WTC11 (cell line): ENCODE measurements at regions not wholly inside any gene's neighbourhood (a gene's known extent, or its start where the extent isn't known, plus 50 kb on each side); places are given as distances from the start of the nearest gene placed in this dataset.

Source experiments
- ATAC-seq: fragments of 200-7000 bp; cut with Tn5 transposase; 2 replicates; pipeline ENCODE4 v1.10.0; 2021; ENCODE audit warnings: mild to moderate bottlenecking, moderate library complexity
- CTCF ChIA-PET: fragments of 300-600 bp; sonication (Branson Sonifier 250); formaldehyde crosslinking; loops from one replicate; lab custom pipeline; 2021; ENCODE audit warnings: antibody characterized with exemption; lab: Charles Lee
- POLR2A ChIA-PET: fragments of 350-600 bp; sonication (Branson Sonifier 250); formaldehyde crosslinking; loops from one replicate; lab custom pipeline; 2021; ENCODE audit warnings: antibody characterized with exemption; lab: Charles Lee
- DNase-seq: peaks from one replicate; pipeline ENCODE4 v3.0.0; 2021; ENCODE audit warnings: low spot score
- H3K27ac Mint-ChIP-seq: 2 replicates; pipeline ENCODE4 v1.8.0; 2021; ENCODE audit warnings: mixed read lengths
- H3K27me3 Mint-ChIP-seq: 2 replicates; pipeline ENCODE4 v1.8.0; 2021; ENCODE audit warnings: low read depth, mild to moderate bottlenecking, moderate library complexity, mixed read lengths
- H3K36me3 Mint-ChIP-seq: 2 replicates; pipeline ENCODE4 v1.8.0; 2021; ENCODE audit warnings: mixed read lengths
- H3K4me1 Mint-ChIP-seq: 2 replicates; pipeline ENCODE4 v1.8.0; 2022; ENCODE audit warnings: mixed read lengths
- H3K4me3 Mint-ChIP-seq: 2 replicates; pipeline ENCODE4 v1.8.0; 2021; ENCODE audit warnings: mild to moderate bottlenecking, moderate library complexity, mixed read lengths
- H3K9me3 Mint-ChIP-seq: 2 replicates; pipeline ENCODE4 v1.8.0; 2021; ENCODE audit warnings: mixed read lengths
- ATF6 ChIP-seq: sonication (generic); formaldehyde crosslinking; IDR thresholded peaks from 2 replicates; pipeline ENCODE4 v1.8.1; 2023; ENCODE audit warnings: mild to moderate bottlenecking, missing genetic modification reagents
- CBFB ChIP-seq: sonication (generic); formaldehyde crosslinking; IDR thresholded peaks from 2 replicates; pipeline ENCODE4 v1.8.1; 2022; ENCODE audit warnings: mild to moderate bottlenecking, low read depth, missing genetic modification reagents
- ELF4 ChIP-seq: sonication (generic); formaldehyde crosslinking; IDR thresholded peaks from 2 replicates; pipeline ENCODE4 v1.8.1; 2022; ENCODE audit warnings: low read depth, mild to moderate bottlenecking, moderate library complexity, missing genetic modification reagents
- ERG ChIP-seq: fragments of 250-450 bp; sonication (Bioruptor Pico); IDR thresholded peaks from 2 replicates; pipeline ENCODE4 v1.8.0; 2021; ENCODE audit warnings: mild to moderate bottlenecking
- ESRRA ChIP-seq: sonication (generic); formaldehyde crosslinking; IDR thresholded peaks from 2 replicates; pipeline ENCODE4 v1.8.1; 2022; ENCODE audit warnings: mild to moderate bottlenecking, missing genetic modification reagents, borderline replicate concordance
- FOXJ3 ChIP-seq: sonication (generic); formaldehyde crosslinking; IDR thresholded peaks from 2 replicates; pipeline ENCODE4 v1.9.0; 2021; ENCODE audit warnings: missing genetic modification reagents, mild to moderate bottlenecking, borderline replicate concordance
- GTF2I ChIP-seq: fragments of 250-450 bp; sonication (Bioruptor Pico); conservative IDR thresholded peaks from 2 replicates; pipeline ENCODE4 v1.4.0; 2021; ENCODE audit warnings: mild to moderate bottlenecking
- MXD4 ChIP-seq: fragments of 250-450 bp; sonication (Bioruptor Pico); IDR thresholded peaks from 2 replicates; pipeline ENCODE4 v1.8.0; 2021; ENCODE audit warnings: mild to moderate bottlenecking, moderate library complexity, borderline replicate concordance
- MYBL2 ChIP-seq: sonication (generic); formaldehyde crosslinking; IDR thresholded peaks from 2 replicates; pipeline ENCODE4 v1.8.1; 2023; ENCODE audit warnings: mild to moderate bottlenecking, moderate library complexity, missing genetic modification reagents
- PRRX2 ChIP-seq: fragments of 250-450 bp; sonication (Bioruptor Pico); IDR thresholded peaks from 2 replicates; pipeline ENCODE4 v1.8.0; 2021; ENCODE audit warnings: mild to moderate bottlenecking
- ZNF263 ChIP-seq: sonication (generic); formaldehyde crosslinking; IDR thresholded peaks from 2 replicates; pipeline ENCODE4 v1.8.1; 2022; ENCODE audit warnings: low read depth, mild to moderate bottlenecking, moderate library complexity, missing genetic modification reagents
- ZNF396 ChIP-seq: fragments of 250-450 bp; sonication (Bioruptor Pico); IDR thresholded peaks from 2 replicates; pipeline ENCODE4 v1.8.0; 2021; ENCODE audit warnings: mild to moderate bottlenecking, moderate library complexity, borderline replicate concordance
- ZNF425 ChIP-seq: fragments of 250-450 bp; sonication (Bioruptor Pico); conservative IDR thresholded peaks from 2 replicates; pipeline ENCODE4 v1.9.0; 2021; ENCODE audit warnings: mild to moderate bottlenecking
- ZNF512 ChIP-seq: sonication (generic); formaldehyde crosslinking; IDR thresholded peaks from 2 replicates; pipeline ENCODE4 v1.8.1; 2022; ENCODE audit warnings: missing genetic modification reagents, borderline replicate concordance
- TF ChIP-seq, protein P1 (sequence below): sonication (generic); formaldehyde crosslinking; IDR thresholded peaks from 2 replicates; pipeline ENCODE4 v1.8.0; 2022; ENCODE audit warnings: mild to moderate bottlenecking, missing genetic modification reagents
- TF ChIP-seq, protein P2 (sequence below): sonication (generic); formaldehyde crosslinking; IDR thresholded peaks from 2 replicates; pipeline ENCODE4 v1.8.0; 2023; ENCODE audit warnings: mild to moderate bottlenecking, missing genetic modification reagents
- TF ChIP-seq, protein P3 (sequence below): sonication (generic); formaldehyde crosslinking; IDR thresholded peaks from 2 replicates; pipeline ENCODE4 v1.8.1; 2022; ENCODE audit warnings: low read depth, mild to moderate bottlenecking, moderate library complexity, missing genetic modification reagents, borderline replicate concordance
- TF ChIP-seq, protein P4 (sequence below): fragments of 250-450 bp; sonication (Bioruptor Pico); IDR thresholded peaks from 2 replicates; pipeline ENCODE4 v1.9.0; 2021; ENCODE audit warnings: mild to moderate bottlenecking

- Mint-ChIP-seq H3K4me3 (no peak overlapping the region), H3K9me3 (peaks cover 3% of the 10 kb centered on the region; the same call in 1 of the 2 replicates), H3K27me3 (no peaks in the 10 kb centered on the region), H3K36me3 (no peaks in the 10 kb centered on the region), H3K4me1 (no peaks in the 10 kb centered on the region), H3K27ac (no peak overlapping the region)
- ChIA-PET POLR2A (no interaction called here), CTCF (no interaction called here)
- ATAC-seq (no peak), DNase-seq (no peak)
- TF ChIP-seq CBFB (CRISPR knock-in tag) (no peak), ZNF263 (CRISPR knock-in tag) (no peak), MYBL2 (no peak), ELF4 (CRISPR knock-in tag) (no peak), GTF2I (CRISPR knock-in tag) (no peak), ZNF512 (CRISPR knock-in tag) (no peak)
- TF ChIP-seq, protein P1, sequence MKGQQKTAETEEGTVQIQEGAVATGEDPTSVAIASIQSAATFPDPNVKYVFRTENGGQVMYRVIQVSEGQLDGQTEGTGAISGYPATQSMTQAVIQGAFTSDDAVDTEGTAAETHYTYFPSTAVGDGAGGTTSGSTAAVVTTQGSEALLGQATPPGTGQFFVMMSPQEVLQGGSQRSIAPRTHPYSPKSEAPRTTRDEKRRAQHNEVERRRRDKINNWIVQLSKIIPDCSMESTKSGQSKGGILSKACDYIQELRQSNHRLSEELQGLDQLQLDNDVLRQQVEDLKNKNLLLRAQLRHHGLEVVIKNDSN (CRISPR knock-in tag), result no peak
- TF ChIP-seq, protein P2, sequence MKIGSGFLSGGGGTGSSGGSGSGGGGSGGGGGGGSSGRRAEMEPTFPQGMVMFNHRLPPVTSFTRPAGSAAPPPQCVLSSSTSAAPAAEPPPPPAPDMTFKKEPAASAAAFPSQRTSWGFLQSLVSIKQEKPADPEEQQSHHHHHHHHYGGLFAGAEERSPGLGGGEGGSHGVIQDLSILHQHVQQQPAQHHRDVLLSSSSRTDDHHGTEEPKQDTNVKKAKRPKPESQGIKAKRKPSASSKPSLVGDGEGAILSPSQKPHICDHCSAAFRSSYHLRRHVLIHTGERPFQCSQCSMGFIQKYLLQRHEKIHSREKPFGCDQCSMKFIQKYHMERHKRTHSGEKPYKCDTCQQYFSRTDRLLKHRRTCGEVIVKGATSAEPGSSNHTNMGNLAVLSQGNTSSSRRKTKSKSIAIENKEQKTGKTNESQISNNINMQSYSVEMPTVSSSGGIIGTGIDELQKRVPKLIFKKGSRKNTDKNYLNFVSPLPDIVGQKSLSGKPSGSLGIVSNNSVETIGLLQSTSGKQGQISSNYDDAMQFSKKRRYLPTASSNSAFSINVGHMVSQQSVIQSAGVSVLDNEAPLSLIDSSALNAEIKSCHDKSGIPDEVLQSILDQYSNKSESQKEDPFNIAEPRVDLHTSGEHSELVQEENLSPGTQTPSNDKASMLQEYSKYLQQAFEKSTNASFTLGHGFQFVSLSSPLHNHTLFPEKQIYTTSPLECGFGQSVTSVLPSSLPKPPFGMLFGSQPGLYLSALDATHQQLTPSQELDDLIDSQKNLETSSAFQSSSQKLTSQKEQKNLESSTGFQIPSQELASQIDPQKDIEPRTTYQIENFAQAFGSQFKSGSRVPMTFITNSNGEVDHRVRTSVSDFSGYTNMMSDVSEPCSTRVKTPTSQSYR, result no peak
Observed at GRCh38 chr4:107219681-107220080, 183.6 kb upstream of the DKK2 start.

DNA sequence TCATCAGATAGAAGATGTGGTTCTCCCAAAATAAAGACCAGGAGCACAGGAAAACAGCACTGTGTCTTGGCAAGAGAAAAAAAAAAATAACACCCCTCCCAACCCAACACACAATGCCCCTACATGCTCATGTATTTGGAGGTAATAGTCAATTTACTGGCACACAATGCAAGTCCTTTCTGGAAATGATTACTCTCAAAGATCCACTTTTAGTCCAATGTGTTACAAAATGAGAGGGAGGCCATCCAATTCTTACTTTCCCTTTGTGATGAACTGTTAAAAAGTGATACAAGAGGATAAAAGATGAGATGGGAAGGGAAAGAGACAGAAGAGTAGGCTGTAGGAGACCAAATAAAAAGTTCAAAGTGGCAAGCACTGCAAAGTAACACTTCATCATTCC lies 180.3 kb upstream of the DKK2 start:
- TF ChIP-seq ESRRA (CRISPR knock-in tag) (no peak), ZNF425 (CRISPR knock-in tag) (no peak), ZNF396 (no peak), MXD4 (no peak), FOXJ3 (CRISPR knock-in tag) (no peak), ATF6 (CRISPR knock-in tag) (no peak), ERG (CRISPR knock-in tag) (no peak), PRRX2 (CRISPR knock-in tag) (no peak)
- TF ChIP-seq, protein P3, sequence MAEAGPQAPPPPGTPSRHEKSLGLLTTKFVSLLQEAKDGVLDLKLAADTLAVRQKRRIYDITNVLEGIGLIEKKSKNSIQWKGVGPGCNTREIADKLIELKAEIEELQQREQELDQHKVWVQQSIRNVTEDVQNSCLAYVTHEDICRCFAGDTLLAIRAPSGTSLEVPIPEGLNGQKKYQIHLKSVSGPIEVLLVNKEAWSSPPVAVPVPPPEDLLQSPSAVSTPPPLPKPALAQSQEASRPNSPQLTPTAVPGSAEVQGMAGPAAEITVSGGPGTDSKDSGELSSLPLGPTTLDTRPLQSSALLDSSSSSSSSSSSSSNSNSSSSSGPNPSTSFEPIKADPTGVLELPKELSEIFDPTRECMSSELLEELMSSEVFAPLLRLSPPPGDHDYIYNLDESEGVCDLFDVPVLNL (CRISPR knock-in tag), result no peak
- TF ChIP-seq, protein P4, sequence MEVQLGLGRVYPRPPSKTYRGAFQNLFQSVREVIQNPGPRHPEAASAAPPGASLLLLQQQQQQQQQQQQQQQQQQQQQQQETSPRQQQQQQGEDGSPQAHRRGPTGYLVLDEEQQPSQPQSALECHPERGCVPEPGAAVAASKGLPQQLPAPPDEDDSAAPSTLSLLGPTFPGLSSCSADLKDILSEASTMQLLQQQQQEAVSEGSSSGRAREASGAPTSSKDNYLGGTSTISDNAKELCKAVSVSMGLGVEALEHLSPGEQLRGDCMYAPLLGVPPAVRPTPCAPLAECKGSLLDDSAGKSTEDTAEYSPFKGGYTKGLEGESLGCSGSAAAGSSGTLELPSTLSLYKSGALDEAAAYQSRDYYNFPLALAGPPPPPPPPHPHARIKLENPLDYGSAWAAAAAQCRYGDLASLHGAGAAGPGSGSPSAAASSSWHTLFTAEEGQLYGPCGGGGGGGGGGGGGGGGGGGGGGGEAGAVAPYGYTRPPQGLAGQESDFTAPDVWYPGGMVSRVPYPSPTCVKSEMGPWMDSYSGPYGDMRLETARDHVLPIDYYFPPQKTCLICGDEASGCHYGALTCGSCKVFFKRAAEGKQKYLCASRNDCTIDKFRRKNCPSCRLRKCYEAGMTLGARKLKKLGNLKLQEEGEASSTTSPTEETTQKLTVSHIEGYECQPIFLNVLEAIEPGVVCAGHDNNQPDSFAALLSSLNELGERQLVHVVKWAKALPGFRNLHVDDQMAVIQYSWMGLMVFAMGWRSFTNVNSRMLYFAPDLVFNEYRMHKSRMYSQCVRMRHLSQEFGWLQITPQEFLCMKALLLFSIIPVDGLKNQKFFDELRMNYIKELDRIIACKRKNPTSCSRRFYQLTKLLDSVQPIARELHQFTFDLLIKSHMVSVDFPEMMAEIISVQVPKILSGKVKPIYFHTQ (CRISPR knock-in tag), result no peak
- ChIA-PET CTCF (no interaction called here), POLR2A (no interaction called here)
- Mint-ChIP-seq H3K4me1 (no peaks in the 10 kb centered on the region; the same call in 1 of the 2 replicates), H3K9me3 (no peaks in the 10 kb centered on the region), H3K4me3 (no peak overlapping the region), H3K27me3 (no peaks in the 10 kb centered on the region), H3K27ac (no peak overlapping the region), H3K36me3 (no peaks in the 10 kb centered on the region)
- no peak for ATAC-seq
- DNase-seq, result no peak
